ENCODE measurements at regions not wholly inside any gene's neighbourhood (a gene's known extent, or its start where the extent isn't known, plus 50 kb on each side); places are given as distances from the start of the nearest gene placed in this dataset.

GRCh38 chr14:28284546-28285300, 481.9 kb upstream of the FOXG1 start:
- H3K56ac ChIP-seq (ENCODE audit: extremely low read depth, insufficient read depth, low read length) = no peak overlapping the region
- TF ChIP-seq POLR2A (IDR thresholded peaks at IDR 0.05; ENCODE audit: low read depth, low read length) (no peak), RAD21 (IDR thresholded peaks at IDR 0.05; ENCODE audit: low read length) (no peak), MAZ (IDR thresholded peaks at IDR 0.05; ENCODE audit: borderline replicate concordance, low read depth, low read length) (no peak), USF2 (IDR thresholded peaks at IDR 0.05; ENCODE audit: low read depth, low read length) (no peak), CEBPB (IDR thresholded peaks at IDR 0.05; ENCODE audit: low read depth, low read length) (no peak), FOS (IDR thresholded peaks at IDR 0.05; ENCODE audit: low read depth, low read length) (no peak), RCOR1 (IDR thresholded peaks at IDR 0.05; ENCODE audit: insufficient replicate concordance, low read length) (no peak), BHLHE40 (IDR thresholded peaks at IDR 0.05; ENCODE audit: low read depth, low read length) (no peak), CTCF (conservative IDR thresholded peaks at IDR 0.05; ENCODE audit: low read depth, low read length) (no peak), NFE2L2 (IDR thresholded peaks at IDR 0.05; ENCODE audit: low read depth, low read length) (no peak), MXI1 (IDR thresholded peaks at IDR 0.05; ENCODE audit: borderline replicate concordance, low read depth, low read length) (no peak)
- TF ChIP-seq, protein P1, sequence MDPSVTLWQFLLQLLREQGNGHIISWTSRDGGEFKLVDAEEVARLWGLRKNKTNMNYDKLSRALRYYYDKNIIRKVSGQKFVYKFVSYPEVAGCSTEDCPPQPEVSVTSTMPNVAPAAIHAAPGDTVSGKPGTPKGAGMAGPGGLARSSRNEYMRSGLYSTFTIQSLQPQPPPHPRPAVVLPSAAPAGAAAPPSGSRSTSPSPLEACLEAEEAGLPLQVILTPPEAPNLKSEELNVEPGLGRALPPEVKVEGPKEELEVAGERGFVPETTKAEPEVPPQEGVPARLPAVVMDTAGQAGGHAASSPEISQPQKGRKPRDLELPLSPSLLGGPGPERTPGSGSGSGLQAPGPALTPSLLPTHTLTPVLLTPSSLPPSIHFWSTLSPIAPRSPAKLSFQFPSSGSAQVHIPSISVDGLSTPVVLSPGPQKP (IDR thresholded peaks at IDR 0.05; ENCODE audit: borderline replicate concordance, low read depth, low read length) = no peak
- BruUV-seq (replicated peaks) = no TSS peak
- H3K9me1 ChIP-seq (ENCODE audit: insufficient read depth, low read length) = no peaks in the 10 kb centered on the region
- H2BK120ac ChIP-seq (ENCODE audit: low read depth, low read length) = no peak overlapping the region
- no peaks in the 10 kb centered on the region for H3K36me3 ChIP-seq (ENCODE audit: control insufficient read depth, insufficient read depth, low read length)
- H3K4me2 ChIP-seq (ENCODE audit: low read depth, low read length) = no peak overlapping the region
- no peak overlapping the region for H2BK20ac ChIP-seq (ENCODE audit: low read depth, low read length)
- no peak overlapping the region for H2BK15ac ChIP-seq (ENCODE audit: low read depth, low read length)
- no peak overlapping the region for H2AK5ac ChIP-seq (ENCODE audit: low read depth, low read length)
- no peak overlapping the region for H2AFZ ChIP-seq (replicated peaks; ENCODE audit: low read length, poor library complexity)
- H3K9me3 ChIP-seq (ENCODE audit: control insufficient read depth, insufficient read depth, low read length) = no peaks in the 10 kb centered on the region
- no peak overlapping the region for H4K5ac ChIP-seq (ENCODE audit: low read depth, low read length)
- no peaks in the 10 kb centered on the region for H3K79me1 ChIP-seq (ENCODE audit: low read depth in 1 of 2, low read length in 2 of 2)
- no peak overlapping the region for H4K8ac ChIP-seq (ENCODE audit: low read depth in 2 of 2, low read length in 2 of 2)
- no peak overlapping the region for H3K14ac ChIP-seq (replicated peaks; ENCODE audit: low read depth, low read length)
- no peaks in the 10 kb centered on the region for H3K27me3 ChIP-seq (ENCODE audit: control insufficient read depth, insufficient read depth, low read length)
- intact Hi-C loops (cut with micrococcal nuclease) = no loop called here
- no peak overlapping the region for H3K4ac ChIP-seq (ENCODE audit: low read depth, low read length)
- ATAC-seq (ENCODE audit: low read depth) (no peak), DNase-seq (no peak)
- no peak overlapping the region for H3K23ac ChIP-seq (ENCODE audit: low read depth, low read length)
- dilution Hi-C loops (cut with HindIII; ENCODE audit: low sequenced_read_pairs, unreplicated experiment) = no loop called here
- no peak overlapping the region for H2AK9ac ChIP-seq (replicated peaks; ENCODE audit: low read depth, low read length, poor library complexity)
- H3K4me3 ChIP-seq (ENCODE audit: insufficient read depth, low read depth, low read length) = no peak overlapping the region
- in situ Hi-C loops (cut with MboI; ENCODE audit: low sequenced_read_pairs) = no loop called here
- WGBS, 2 experiments (ENCODE audit: extremely low coverage in 2 of 2, insufficient read length in 1 of 2) = no CpG with 5 or more reads among the region's 6 CpGs
- no peaks in the 10 kb centered on the region for H4K20me1 ChIP-seq (ENCODE audit: insufficient read depth, low read length)
- ChIA-PET CTCF (no interaction called here), POLR2A (ENCODE audit: unreplicated experiment) (no interaction called here)
- no peaks in the 10 kb centered on the region for H3K4me1 ChIP-seq (ENCODE audit: control insufficient read depth, insufficient read depth, low read length)
- H3K18ac ChIP-seq (ENCODE audit: low read depth, low read length) = no peak overlapping the region
- no peak overlapping the region for H3K9ac ChIP-seq (ENCODE audit: low read depth, low read length)
- no peak overlapping the region for H2BK5ac ChIP-seq (ENCODE audit: low read depth, low read length, poor library complexity, severe bottlenecking)
- H4K91ac ChIP-seq (ENCODE audit: insufficient read depth, low read depth, low read length) = no peak overlapping the region
- H3K27ac ChIP-seq (ENCODE audit: insufficient read depth, low read length) = no peak overlapping the region

Measured in IMR-90 (cell line).